ENCODE measurements at regions not wholly inside any gene's neighbourhood (a gene's known extent, or its start where the extent isn't known, plus 50 kb on each side); places are given as distances from the start of the nearest gene placed in this dataset.

GRCh38 chr2:37556256-37556655 lies 115.2 kb downstream of the CDC42EP3 start:
- DNase-seq = no peak
- no peak overlapping the region for H3K27ac ChIP-seq (ENCODE audit: low read depth in 2 of 2, low read length in 2 of 2)
- no peaks in the 10 kb centered on the region for H3K36me3 ChIP-seq (ENCODE audit: control insufficient read depth in 2 of 3, insufficient read depth in 3 of 3, low read length in 3 of 3)
- peaks cover 0 to 3% (median 0%) of the 10 kb centered on the region in 3 donors for H3K4me1 ChIP-seq (ENCODE audit: control insufficient read depth in 2 of 3, insufficient read depth in 2 of 3, low read depth in 1 of 3, low read length in 3 of 3)
- FAIRE-seq = no peak
- H3K4me3 ChIP-seq (ENCODE audit: low read length in 3 of 3) = no peak overlapping the region
- H3K27me3 ChIP-seq (ENCODE audit: control insufficient read depth, insufficient read depth, low read length) = no peaks in the 10 kb centered on the region
- intact Hi-C loops (cut with DNase I) = no loop called here
- no peaks in the 10 kb centered on the region for H3K9me3 ChIP-seq (ENCODE audit: control insufficient read depth in 2 of 3, insufficient read depth in 1 of 3, low read length in 3 of 3)
- TF ChIP-seq, protein P1, sequence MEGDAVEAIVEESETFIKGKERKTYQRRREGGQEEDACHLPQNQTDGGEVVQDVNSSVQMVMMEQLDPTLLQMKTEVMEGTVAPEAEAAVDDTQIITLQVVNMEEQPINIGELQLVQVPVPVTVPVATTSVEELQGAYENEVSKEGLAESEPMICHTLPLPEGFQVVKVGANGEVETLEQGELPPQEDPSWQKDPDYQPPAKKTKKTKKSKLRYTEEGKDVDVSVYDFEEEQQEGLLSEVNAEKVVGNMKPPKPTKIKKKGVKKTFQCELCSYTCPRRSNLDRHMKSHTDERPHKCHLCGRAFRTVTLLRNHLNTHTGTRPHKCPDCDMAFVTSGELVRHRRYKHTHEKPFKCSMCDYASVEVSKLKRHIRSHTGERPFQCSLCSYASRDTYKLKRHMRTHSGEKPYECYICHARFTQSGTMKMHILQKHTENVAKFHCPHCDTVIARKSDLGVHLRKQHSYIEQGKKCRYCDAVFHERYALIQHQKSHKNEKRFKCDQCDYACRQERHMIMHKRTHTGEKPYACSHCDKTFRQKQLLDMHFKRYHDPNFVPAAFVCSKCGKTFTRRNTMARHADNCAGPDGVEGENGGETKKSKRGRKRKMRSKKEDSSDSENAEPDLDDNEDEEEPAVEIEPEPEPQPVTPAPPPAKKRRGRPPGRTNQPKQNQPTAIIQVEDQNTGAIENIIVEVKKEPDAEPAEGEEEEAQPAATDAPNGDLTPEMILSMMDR (IDR thresholded peaks at IDR 0.05; ENCODE audit: borderline replicate concordance, extremely low read depth, insufficient read depth) = no peak
- no peak overlapping the region for H3K9ac ChIP-seq (ENCODE audit: low read length in 3 of 3)

GRCh38 chr2:37558623-37559022 lies 112.8 kb downstream of the CDC42EP3 start:
- DNase-seq = no peak
- no peak overlapping the region for H3K27ac ChIP-seq (ENCODE audit: low read depth in 2 of 2, low read length in 2 of 2)
- no peak overlapping the region for H3K9ac ChIP-seq (ENCODE audit: low read length in 3 of 3)
- H3K27me3 ChIP-seq (ENCODE audit: control insufficient read depth, insufficient read depth, low read length) = no peaks in the 10 kb centered on the region
- no peaks in the 10 kb centered on the region for H3K36me3 ChIP-seq (ENCODE audit: control insufficient read depth in 2 of 3, insufficient read depth in 3 of 3, low read length in 3 of 3)
- H3K4me3 ChIP-seq (ENCODE audit: low read length in 3 of 3) = no peak overlapping the region
- intact Hi-C loops (cut with DNase I) = no loop called here
- peaks cover 0 to 3% (median 0%) of the 10 kb centered on the region in 3 donors for H3K4me1 ChIP-seq (ENCODE audit: control insufficient read depth in 2 of 3, insufficient read depth in 2 of 3, low read depth in 1 of 3, low read length in 3 of 3)
- no peaks in the 10 kb centered on the region for H3K9me3 ChIP-seq (ENCODE audit: control insufficient read depth in 2 of 3, insufficient read depth in 1 of 3, low read length in 3 of 3)
- no peak for FAIRE-seq
- TF ChIP-seq, protein P1 (IDR thresholded peaks at IDR 0.05; ENCODE audit: borderline replicate concordance, extremely low read depth, insufficient read depth) = no peak

DNA sequence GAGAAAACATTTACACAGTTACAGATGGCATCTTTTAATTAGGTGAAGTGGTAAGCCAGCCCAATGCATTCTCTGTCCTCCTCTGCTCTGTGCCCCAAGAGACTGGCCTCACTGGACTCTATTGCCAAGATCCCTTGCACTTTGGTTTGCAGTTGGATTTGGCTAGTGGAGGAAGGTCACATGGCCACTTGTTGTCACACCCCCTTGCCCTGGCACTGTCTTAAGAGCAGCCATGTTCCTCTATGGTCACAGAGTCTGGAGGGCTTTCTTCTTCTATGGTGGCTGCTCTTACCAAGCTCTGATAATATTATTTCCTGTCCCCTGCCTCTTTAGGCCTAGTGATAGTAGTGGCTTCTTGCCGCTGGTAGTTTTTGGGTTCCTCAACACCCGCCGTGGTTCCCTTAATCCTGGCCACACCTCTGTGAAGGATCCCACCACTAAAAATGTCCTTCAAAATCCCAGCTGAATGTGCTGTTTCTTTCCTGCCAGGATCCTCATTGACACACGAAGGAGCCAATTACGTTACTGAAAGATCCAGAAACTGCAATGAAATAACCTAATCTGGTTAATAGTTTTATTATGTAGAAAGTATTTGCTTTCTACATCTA lies 111.1 kb downstream of the CDC42EP3 start:
- Histone ChIP-seq H3K27me3 (ENCODE audit: control insufficient read depth, insufficient read depth, low read length) (no peaks in the 10 kb centered on the region), H3K4me1 (ENCODE audit: control insufficient read depth in 2 of 3, insufficient read depth in 2 of 3, low read depth in 1 of 3, low read length in 3 of 3) (peaks cover 0 to 3% (median 0%) of the 10 kb centered on the region in 3 donors), H3K9me3 (ENCODE audit: control insufficient read depth in 2 of 3, insufficient read depth in 1 of 3, low read length in 3 of 3) (no peaks in the 10 kb centered on the region), H3K36me3 (ENCODE audit: control insufficient read depth in 2 of 3, insufficient read depth in 3 of 3, low read length in 3 of 3) (no peaks in the 10 kb centered on the region), H3K27ac (ENCODE audit: low read depth in 2 of 2, low read length in 2 of 2) (no peak overlapping the region), H3K9ac (ENCODE audit: low read length in 3 of 3) (no peak overlapping the region), H3K4me3 (ENCODE audit: low read length in 3 of 3) (no peak overlapping the region)
- no peak for DNase-seq
- FAIRE-seq = no peak
- TF ChIP-seq, protein P1 (IDR thresholded peaks at IDR 0.05; ENCODE audit: borderline replicate concordance, extremely low read depth, insufficient read depth) = no peak
- intact Hi-C loops (cut with DNase I) = no loop called here

All from kidney (tissue), 13 donors.